Activated CD4-positive, alpha-beta T cell treated with anti-CD3 and anti-CD28 coated beads, Interleukin-2, amount 10 ng/mL, durations not matched to agents 24 days and 14 days (primary cell): ENCODE measurements at regions not wholly inside any gene's neighbourhood (a gene's known extent, or its start where the extent isn't known, plus 50 kb on each side); places are given as distances from the start of the nearest gene placed in this dataset.

Experiments used
- DNase-seq: peaks from one replicate; pipeline ENCODE4 v3.0.0; 2022
- H3K27ac Mint-ChIP-seq: one replicate; pipeline ENCODE4 v1.8.0; 2022; ENCODE audit warnings: mild to moderate bottlenecking, mixed read lengths
- H3K27me3 Mint-ChIP-seq: one replicate; pipeline ENCODE4 v1.8.0; 2022; ENCODE audit warnings: mixed read lengths
- H3K36me3 Mint-ChIP-seq: one replicate; pipeline ENCODE4 v1.8.0; 2022; ENCODE audit warnings: low read depth, mild to moderate bottlenecking, mixed read lengths
- H3K4me1 Mint-ChIP-seq: one replicate; pipeline ENCODE4 v1.8.0; 2021; ENCODE audit warnings: mixed read lengths
- H3K4me3 Mint-ChIP-seq: one replicate; pipeline ENCODE4 v1.8.0; 2022; ENCODE audit warnings: mild to moderate bottlenecking, moderate library complexity, mixed read lengths
- H3K9me3 Mint-ChIP-seq: one replicate; pipeline ENCODE4 v1.8.0; 2021; ENCODE audit warnings: mixed read lengths
- intact Hi-C: fragments of 100-400 bp; cut with micrococcal nuclease; formaldehyde crosslinking; loops from one replicate; pipeline ENCODE4 v1.15.1; 2023

DNA sequence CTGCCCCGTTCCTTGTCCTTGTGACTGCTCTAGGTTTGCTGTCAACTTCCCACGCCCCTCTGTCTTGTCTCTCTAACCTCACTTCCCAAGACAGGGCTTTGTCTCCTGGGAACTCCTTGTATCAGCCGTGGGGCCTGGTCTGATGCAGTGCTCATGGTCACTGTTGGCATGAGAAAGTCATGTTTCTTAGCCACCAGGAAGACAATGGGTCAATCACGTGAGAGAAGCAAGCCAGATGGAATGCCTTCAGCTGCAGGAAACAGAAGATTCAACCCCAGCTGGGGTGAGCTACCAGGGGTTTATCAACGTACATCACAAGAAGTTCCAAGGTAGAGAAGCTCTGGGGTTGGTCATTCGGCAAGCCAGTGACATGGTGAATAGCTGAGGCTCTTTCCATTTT lies 116.6 kb downstream of the IRF8 start:
- H3K4me3 Mint-ChIP-seq, result no peak overlapping the region
- no peak for DNase-seq
- intact Hi-C loops, result loop anchor here (1.0 to 2.0 kb wide), 3 partner anchors 27 to 194 kb away; no protein-coding TSS in a partner anchor
- H3K36me3 Mint-ChIP-seq, result peaks cover 3% of the 10 kb centered on the region
- peaks cover 20% of the 10 kb centered on the region for H3K27me3 Mint-ChIP-seq
- no peak overlapping the region for H3K27ac Mint-ChIP-seq
- peaks cover 16% of the 10 kb centered on the region for H3K9me3 Mint-ChIP-seq
- peaks cover 7% of the 10 kb centered on the region for H3K4me1 Mint-ChIP-seq

DNA sequence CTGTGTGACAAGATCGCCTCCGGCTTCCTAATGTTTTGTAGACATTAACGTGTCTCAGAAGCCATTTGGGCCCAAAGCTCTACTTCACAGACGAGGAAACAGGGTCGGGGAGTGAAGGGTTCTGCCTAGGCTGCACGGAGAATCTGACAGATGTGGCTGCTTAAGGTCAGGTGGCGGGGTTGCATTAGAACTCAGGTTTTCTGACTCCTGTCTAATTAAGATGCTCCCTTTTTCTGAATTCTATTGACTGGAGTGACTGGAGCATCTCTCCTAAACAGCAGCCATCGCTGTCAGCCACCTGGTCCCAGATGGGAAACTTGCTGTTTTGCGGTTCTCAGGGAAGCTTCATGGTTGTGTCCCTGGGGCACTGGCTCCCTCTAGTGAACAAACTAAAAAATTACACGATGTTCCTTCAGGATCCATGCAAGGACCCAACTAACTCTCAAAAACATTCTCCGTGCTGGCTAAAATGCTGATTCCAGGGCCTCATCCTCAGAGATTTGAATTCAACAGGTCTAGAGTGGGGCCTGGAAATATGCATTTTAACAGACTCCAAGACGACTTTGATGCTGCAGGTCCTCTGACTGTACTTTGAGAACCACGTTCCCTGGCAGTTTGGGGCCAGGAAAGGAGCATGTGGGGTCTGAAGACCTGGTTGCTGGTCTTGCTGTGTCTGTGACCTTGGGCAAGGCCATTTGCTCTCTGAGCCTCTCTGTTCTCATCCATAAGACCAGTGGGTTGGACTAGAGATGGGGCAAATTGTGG lies 117.4 kb downstream of the IRF8 start:
- no peak overlapping the region for H3K4me3 Mint-ChIP-seq
- H3K36me3 Mint-ChIP-seq, result peaks cover 3% of the 10 kb centered on the region

DNA sequence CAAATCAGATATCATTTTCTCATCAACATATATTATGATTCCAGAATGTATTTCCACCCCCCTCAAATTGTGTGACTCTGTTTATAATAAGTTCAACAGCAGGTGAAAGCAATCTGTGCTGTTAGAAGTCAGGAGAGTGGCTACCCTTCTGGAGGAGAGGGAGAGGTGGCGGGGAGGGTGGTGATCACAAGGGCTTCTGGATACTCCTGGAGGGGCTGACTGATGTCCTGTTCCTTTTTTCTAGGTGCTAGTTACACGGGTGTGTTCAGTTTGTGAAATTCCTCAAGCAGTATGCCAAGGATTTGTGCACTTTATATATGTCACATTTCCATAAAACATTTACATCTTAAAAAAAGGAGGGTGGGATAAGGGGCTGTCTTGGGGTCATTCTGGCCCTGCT lies 119.1 kb downstream of the IRF8 start:
- intact Hi-C loops, result no loop called here
- peaks cover 7% of the 10 kb centered on the region for H3K4me1 Mint-ChIP-seq

More for the DNA sequence above, 117.4 kb downstream of the IRF8 start:
- DNase-seq, result peak; percentile 79
- H3K4me1 Mint-ChIP-seq, result peaks cover 7% of the 10 kb centered on the region
- H3K9me3 Mint-ChIP-seq, result peaks cover 19% of the 10 kb centered on the region
- no peak overlapping the region for H3K27ac Mint-ChIP-seq
- intact Hi-C loops, result loop anchor here (1.0 to 2.0 kb wide), 3 partner anchors 28 to 195 kb away; no protein-coding TSS in a partner anchor
- H3K27me3 Mint-ChIP-seq, result peaks cover 23% of the 10 kb centered on the region

DNA sequence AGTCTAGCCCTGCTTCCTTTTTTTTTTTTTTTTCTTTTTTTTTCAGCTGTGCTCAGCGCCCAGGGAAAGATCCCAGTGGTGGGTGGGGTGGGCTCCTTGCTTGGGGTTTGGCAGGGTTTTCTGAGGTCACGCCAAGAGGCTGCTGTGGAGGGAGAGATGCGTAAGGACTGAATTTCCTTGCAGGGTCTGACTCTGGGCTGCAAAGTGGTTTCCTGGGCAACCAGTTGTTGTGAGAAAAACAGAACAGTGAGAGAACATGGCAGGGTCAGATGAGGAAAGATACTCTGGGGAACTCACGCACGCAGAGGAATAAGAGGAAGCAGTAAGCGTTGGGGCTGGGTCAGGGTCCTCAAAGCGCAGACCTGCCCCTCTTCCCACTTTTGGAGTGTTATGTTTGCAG lies 119.5 kb downstream of the IRF8 start:
- H3K4me1 Mint-ChIP-seq, result peaks cover 7% of the 10 kb centered on the region
- H3K9me3 Mint-ChIP-seq, result peaks cover 15% of the 10 kb centered on the region
- H3K27ac Mint-ChIP-seq, result no peak overlapping the region
- DNase-seq, result no peak
- H3K36me3 Mint-ChIP-seq, result peaks cover 3% of the 10 kb centered on the region
- H3K27me3 Mint-ChIP-seq, result peaks cover 23% of the 10 kb centered on the region
- H3K4me3 Mint-ChIP-seq, result no peak overlapping the region
- intact Hi-C loops, result no loop called here

More for the DNA sequence above, 119.1 kb downstream of the IRF8 start:
- Mint-ChIP-seq H3K36me3 (peaks cover 3% of the 10 kb centered on the region), H3K27me3 (peaks cover 23% of the 10 kb centered on the region), H3K9me3 (peaks cover 15% of the 10 kb centered on the region), H3K27ac (no peak overlapping the region), H3K4me3 (no peak overlapping the region)
- DNase-seq, result no peak

DNA sequence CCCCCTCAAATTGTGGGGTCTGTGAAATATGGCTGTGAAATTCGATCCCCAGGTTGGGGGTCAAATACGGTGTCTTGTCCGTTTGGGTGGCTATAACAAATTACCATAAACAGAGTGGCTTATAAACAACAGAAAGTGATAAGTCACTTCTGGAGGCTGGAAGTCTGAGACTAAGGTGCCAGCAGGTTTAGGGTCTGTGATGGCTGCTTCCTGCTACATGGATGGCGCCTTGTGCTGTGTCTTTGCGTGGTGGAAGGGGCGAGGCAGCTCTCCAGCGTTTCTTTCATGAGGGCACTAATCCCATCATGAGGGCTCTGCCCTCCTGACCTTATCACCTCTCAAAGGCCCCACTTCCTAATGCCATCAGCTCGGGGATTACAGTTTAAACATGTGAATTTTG lies 120.0 kb downstream of the IRF8 start:
- peaks cover 7% of the 10 kb centered on the region for H3K4me1 Mint-ChIP-seq
- H3K36me3 Mint-ChIP-seq, result no peaks in the 10 kb centered on the region
- no peak for DNase-seq
- peaks cover 11% of the 10 kb centered on the region for H3K9me3 Mint-ChIP-seq
- intact Hi-C loops, result no loop called here
- H3K27me3 Mint-ChIP-seq, result peaks cover 23% of the 10 kb centered on the region
- H3K4me3 Mint-ChIP-seq, result no peak overlapping the region
- no peak overlapping the region for H3K27ac Mint-ChIP-seq

DNA sequence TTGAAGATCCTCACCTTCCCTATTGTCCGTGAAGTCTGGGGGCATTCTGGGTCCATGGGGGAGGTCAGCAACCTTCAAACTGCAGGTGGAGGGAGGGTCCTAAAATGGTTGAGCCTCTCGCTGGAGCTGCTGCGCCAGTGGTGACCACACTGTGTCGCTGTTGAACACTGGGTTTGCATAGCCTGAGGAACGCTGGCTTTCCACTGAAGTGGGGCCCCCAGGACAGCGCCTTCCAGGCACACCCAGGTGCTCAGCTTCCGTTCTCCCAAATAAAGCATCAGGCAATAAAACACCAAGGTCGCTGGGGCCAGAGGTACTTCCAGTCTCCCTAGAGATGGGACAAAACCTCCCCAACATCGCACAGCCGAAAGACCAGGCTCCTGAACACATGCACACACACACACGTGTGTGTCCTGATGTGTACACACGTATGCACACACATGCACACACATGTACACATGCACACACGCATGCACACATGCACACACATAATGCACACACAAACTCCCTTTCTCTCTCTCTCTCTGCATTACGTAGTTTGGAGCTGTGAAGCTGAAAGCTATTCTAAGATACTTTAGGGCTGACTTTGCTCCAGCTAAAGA lies 120.6 kb downstream of the IRF8 start:
- peaks cover 7% of the 10 kb centered on the region for H3K4me1 Mint-ChIP-seq
- H3K27me3 Mint-ChIP-seq, result peaks cover 23% of the 10 kb centered on the region

DNA sequence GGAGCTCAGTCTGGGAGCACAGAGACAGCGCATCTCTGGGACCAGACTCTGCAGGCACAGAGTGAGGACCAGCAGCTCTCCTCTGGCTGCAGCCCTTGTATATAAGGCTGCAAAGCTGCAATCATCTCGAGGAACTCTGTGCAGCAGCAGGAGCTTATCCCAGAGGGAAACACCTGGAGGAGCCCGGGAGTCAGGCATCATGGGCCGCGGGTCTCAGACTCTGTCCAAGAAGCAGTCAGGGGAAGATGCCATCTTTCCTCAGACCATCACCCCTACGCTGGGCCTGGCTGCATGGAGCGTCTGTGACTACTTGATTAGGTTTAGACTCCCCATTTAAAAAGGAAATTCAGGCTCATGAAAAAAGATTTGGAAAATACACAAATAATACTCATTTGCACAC lies 122.0 kb downstream of the IRF8 start:
- Mint-ChIP-seq H3K4me3 (no peak overlapping the region), H3K9me3 (peaks cover 15% of the 10 kb centered on the region), H3K36me3 (no peaks in the 10 kb centered on the region), H3K27ac (no peak overlapping the region), H3K4me1 (peaks cover 6% of the 10 kb centered on the region), H3K27me3 (peaks cover 23% of the 10 kb centered on the region)
- intact Hi-C loops, result no loop called here
- no peak for DNase-seq

More for the DNA sequence above, 120.6 kb downstream of the IRF8 start:
- no peak overlapping the region for H3K4me3 Mint-ChIP-seq
- DNase-seq, result no peak
- H3K27ac Mint-ChIP-seq, result no peak overlapping the region
- H3K36me3 Mint-ChIP-seq, result no peaks in the 10 kb centered on the region
- intact Hi-C loops, result no loop called here
- peaks cover 10% of the 10 kb centered on the region for H3K9me3 Mint-ChIP-seq

DNA sequence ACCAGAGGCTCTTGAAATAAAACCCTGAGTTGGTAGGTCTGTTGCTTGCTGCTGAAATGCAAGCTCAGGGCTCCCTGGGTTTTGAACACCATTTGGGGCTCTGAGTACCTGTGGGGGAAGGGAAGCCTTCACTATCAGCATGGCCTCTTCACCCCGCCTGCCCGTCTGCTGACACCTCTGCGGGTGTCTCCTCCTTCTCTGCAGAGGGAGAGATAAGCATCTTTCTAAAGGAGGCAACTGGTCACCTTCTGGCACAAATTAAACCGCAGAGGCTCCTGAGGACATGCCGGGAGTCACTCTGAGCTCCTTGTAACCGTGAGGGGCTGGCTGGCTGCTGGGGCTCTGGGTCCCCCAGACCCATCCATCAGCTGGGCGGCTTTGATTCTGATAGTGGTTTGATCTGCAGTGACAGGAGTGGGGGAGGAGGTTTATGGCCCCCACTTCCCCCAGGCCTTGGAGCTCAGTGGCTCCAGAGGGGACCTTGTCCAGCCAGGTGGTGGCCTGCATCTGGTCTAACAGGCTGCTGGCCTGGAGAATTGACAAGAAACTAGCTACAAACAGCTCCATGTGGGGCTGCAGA lies 123.5 kb downstream of the IRF8 start:
- DNase-seq, result no peak
- peaks cover 22% of the 10 kb centered on the region for H3K27me3 Mint-ChIP-seq
- no peaks in the 10 kb centered on the region for H3K4me1 Mint-ChIP-seq
- H3K36me3 Mint-ChIP-seq, result no peaks in the 10 kb centered on the region
- intact Hi-C loops, result no loop called here
- H3K4me3 Mint-ChIP-seq, result no peak overlapping the region
- H3K27ac Mint-ChIP-seq, result no peak overlapping the region
- H3K9me3 Mint-ChIP-seq, result peaks cover 15% of the 10 kb centered on the region

DNA sequence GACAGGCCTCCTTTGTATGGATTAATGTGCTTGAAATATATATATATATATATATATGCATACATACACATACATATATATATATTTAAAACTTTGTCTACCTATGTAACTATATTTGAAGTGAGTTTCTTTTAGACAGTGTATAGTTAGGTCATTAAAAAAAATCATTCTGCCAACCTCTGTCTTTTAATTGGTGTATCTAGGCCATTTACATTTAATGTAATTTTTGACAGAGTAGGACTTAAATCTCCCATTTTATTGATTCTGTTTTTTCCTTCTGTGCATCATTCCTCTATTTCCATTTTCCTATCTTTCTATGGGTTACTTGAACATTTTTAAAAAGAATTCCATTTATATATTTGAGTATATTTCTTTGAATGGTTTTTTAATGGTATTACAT lies 125.2 kb downstream of the IRF8 start:
- Mint-ChIP-seq H3K4me1 (no peaks in the 10 kb centered on the region), H3K9me3 (peaks cover 15% of the 10 kb centered on the region), H3K36me3 (no peaks in the 10 kb centered on the region), H3K27ac (no peak overlapping the region), H3K4me3 (no peak overlapping the region), H3K27me3 (peaks cover 8% of the 10 kb centered on the region)
- DNase-seq, result no peak
- intact Hi-C loops, result no loop called here

DNA sequence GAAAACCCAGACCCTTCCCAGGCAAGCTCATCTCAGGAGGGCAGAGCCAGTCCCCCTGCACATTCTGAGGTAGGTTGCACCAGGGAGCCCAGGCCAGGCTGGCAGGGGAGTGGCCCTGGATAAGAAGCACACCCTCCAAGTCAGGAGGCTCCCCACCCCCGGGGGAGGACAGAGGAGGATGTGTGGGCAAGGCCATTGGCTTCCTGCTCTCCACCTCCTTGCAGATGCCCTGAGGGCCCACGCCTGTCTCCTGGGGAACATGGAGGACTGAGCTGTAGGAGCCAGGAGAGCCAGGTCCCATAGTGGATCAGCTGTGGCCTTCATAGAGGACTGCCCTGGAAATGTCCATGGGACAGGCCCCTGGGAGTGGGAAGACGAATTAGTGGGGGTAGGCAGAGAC lies 126.7 kb downstream of the IRF8 start:
- intact Hi-C loops, result no loop called here
- Mint-ChIP-seq H3K9me3 (peaks cover 6% of the 10 kb centered on the region), H3K4me3 (no peak overlapping the region), H3K36me3 (no peaks in the 10 kb centered on the region), H3K27me3 (peaks cover 4% of the 10 kb centered on the region), H3K27ac (no peak overlapping the region), H3K4me1 (no peaks in the 10 kb centered on the region)
- DNase-seq, result no peak

DNA sequence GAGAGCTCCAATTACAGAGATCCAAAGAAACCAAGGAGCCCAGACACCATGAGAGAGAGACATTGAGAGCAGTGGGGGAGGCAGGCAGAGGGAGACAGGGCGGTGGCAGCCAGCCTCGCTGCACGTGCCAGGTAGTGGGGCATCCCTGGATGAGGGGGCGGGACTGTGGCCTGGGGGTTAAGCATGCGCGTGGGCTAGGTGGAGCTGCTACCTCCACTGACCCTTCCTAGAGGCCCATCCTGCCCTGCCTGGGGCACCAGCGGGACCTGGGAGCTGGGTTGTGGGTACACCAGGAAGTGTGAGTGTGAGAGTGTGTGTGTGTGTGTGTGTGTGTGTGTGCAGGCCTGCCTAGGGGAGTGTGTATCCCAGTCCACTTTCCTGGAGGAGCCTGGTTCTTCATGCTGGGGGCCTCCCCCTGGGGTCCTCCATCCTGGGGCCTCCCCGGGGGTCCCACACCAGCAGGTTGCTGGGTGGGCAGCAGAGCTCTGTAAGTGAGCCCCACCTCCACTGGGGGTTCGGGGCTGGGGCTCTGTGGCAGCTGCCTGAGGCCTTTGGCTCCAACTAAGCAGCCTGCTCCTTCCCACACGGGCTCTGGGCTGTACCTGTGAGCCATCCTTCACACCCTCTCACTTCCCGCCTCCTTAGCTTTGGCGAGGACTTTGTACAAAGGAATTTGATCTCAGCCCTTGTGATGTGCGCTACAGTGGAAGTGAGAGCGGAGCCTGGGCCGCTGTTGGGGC lies 127.4 kb downstream of the IRF8 start:
- H3K27me3 Mint-ChIP-seq, result peaks cover 1% of the 10 kb centered on the region
- peaks cover 5% of the 10 kb centered on the region for H3K9me3 Mint-ChIP-seq
- no peak for DNase-seq

DNA sequence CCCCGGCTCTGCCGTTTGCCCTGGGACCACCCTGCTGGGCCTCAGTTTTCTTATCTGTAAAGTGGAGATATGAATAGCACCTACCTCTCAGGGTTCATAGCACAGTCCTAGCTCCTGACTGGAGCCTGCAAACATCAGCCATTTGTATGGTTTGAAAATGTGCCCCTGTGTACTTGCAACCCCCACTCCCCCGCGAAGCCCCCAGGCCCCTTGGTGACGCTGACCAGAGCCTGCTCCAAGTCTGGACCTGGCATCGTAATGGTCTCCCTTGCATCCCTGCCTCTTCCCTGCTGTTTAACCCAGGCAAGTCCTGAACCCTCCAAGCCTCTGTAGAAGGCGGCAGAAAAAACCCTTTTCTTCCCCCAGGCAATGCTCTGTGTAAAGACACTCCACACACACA lies 128.0 kb downstream of the IRF8 start:
- intact Hi-C loops, result no loop called here
- Mint-ChIP-seq H3K27ac (no peak overlapping the region), H3K36me3 (no peaks in the 10 kb centered on the region), H3K4me1 (no peaks in the 10 kb centered on the region), H3K27me3 (peaks cover 1% of the 10 kb centered on the region), H3K9me3 (peaks cover 5% of the 10 kb centered on the region), H3K4me3 (no peak overlapping the region)
- DNase-seq, result no peak

More for the DNA sequence above, 127.4 kb downstream of the IRF8 start:
- Mint-ChIP-seq H3K4me1 (no peaks in the 10 kb centered on the region), H3K4me3 (no peak overlapping the region), H3K27ac (no peak overlapping the region), H3K36me3 (no peaks in the 10 kb centered on the region)
- intact Hi-C loops, result no loop called here

DNA sequence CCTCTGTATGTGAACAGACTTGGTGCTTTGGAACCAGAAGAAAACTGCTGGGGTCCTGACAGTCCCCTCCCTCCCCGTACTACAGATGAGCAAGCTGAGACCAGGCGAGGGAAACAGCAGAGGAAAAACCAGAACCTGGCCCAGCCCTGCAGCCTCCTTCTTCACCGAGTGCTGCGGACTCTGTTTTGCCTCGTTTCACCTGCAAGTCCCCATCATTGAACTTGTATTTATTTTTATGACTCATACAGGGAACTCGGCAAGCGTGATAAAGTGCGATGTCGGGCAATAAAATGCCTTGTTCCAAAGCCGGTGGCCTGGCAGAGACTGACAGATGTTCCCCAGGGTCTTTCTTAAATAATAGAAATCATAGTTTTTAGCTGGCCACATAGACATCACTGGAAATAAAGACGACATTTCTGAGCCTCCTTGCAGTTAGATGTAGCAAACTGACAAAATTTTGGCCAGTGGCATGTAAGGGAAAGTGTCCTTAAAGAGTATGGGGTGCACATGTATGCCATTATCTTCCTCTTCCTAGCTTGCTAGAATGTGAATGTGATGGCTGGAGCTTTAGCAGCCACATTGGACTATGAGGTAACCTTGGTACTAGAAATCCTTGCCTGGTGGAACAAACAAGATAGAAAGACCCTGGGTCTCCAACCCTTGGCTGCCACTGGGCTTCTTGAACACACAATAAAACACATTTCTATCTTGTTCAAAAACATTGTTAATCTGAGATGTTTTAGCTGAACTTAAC lies 128.6 kb downstream of the IRF8 start:
- intact Hi-C loops, result no loop called here
- no peaks in the 10 kb centered on the region for H3K36me3 Mint-ChIP-seq
- peaks cover 5% of the 10 kb centered on the region for H3K9me3 Mint-ChIP-seq
- H3K27ac Mint-ChIP-seq, result no peak overlapping the region
- no peak for DNase-seq
- H3K27me3 Mint-ChIP-seq, result peaks cover 6% of the 10 kb centered on the region
- H3K4me3 Mint-ChIP-seq, result no peak overlapping the region
- no peaks in the 10 kb centered on the region for H3K4me1 Mint-ChIP-seq
